Vagina (tissue), 2 donors: ENCODE measurements at regions not wholly inside any gene's neighbourhood (a gene's known extent, or its start where the extent isn't known, plus 50 kb on each side); places are given as distances from the start of the nearest gene placed in this dataset.

Experiments used
- DNase-seq, 2 donors: peaks; one replicate each; pipeline ENCODE4 v3.0.0-alpha.2; 2017; ENCODE audit errors: extremely low spot score in 2 of 2
- H3K27ac ChIP-seq: fragments of 200-600 bp; sonication (generic); one replicate; pipeline ENCODE4 v1.5.1; 2019
- H3K27me3 ChIP-seq: fragments of 200-600 bp; sonication (generic); one replicate; pipeline ENCODE4 v1.5.1; 2019
- H3K36me3 ChIP-seq, 2 donors: fragments of 200-600 bp; sonication (generic); one replicate each; pipeline ENCODE4 v1.5.1; 2017 to 2019
- H3K4me1 ChIP-seq: fragments of 200-600 bp; sonication (generic); one replicate; pipeline ENCODE4 v1.5.1; 2019
- H3K4me3 ChIP-seq, 2 donors: fragments of 200-600 bp; sonication (generic); 1 replicate in 1 of 2; 2 replicates in 1 of 2; pipeline ENCODE4 v1.5.1; 2016 to 2019
- H3K9me3 ChIP-seq: fragments of 200-600 bp; sonication (generic); one replicate; pipeline ENCODE4 v1.5.1; 2019
- CTCF ChIP-seq, 3 experiments: fragments of 450-650 bp in 2 of 3; fragments of 200-600 bp in 1 of 3; sonication (generic) in 1 of 3; IDR thresholded peaks; one replicate each; pipeline ENCODE4 v1.5.1; 2017 to 2019; ENCODE audit warnings: antibody characterized with exemption in 3 of 3, mild to moderate bottlenecking in 2 of 3, moderate library complexity in 2 of 3
- POLR2A ChIP-seq, 2 donors: fragments of 450-650 bp; IDR thresholded peaks; one replicate each; pipeline ENCODE4 v1.6.1; 2017; ENCODE audit warnings: antibody characterized with exemption in 2 of 2, mild to moderate bottlenecking in 2 of 2, moderate library complexity in 2 of 2
- POLR2AphosphoS5 ChIP-seq, 2 donors: sonication (generic); formaldehyde crosslinking; IDR thresholded peaks; one replicate each; pipeline ENCODE4 v1.9.0; 2017; ENCODE audit warnings: antibody characterized with exemption in 2 of 2, mild to moderate bottlenecking in 2 of 2, low read depth in 1 of 2; ENCODE audit not compliant: insufficient read depth in 1 of 2
- intact Hi-C: fragments of 100-400 bp; cut with DNase I; formaldehyde crosslinking; loops from one replicate; pipeline ENCODE4 v1.15.1; 2023

GRCh38 chr15:61442821-61443220, 213.7 kb upstream of the RORA start:
- Histone ChIP-seq H3K27ac (no peak overlapping the region), H3K4me1 (no peaks in the 10 kb centered on the region), H3K4me3 (no peak overlapping the region), H3K27me3 (no peaks in the 10 kb centered on the region), H3K36me3 (no peaks in the 10 kb centered on the region), H3K9me3 (no peaks in the 10 kb centered on the region)
- no peak for DNase-seq
- intact Hi-C loops: no loop called here
- no peak for TF ChIP-seq POLR2A (IDR thresholded peaks at IDR 0.05)
- TF ChIP-seq POLR2AphosphoS5 (IDR thresholded peaks at IDR 0.05; ENCODE audit: insufficient read depth in 1 of 2, low read depth in 1 of 2): no peak
- no peak for TF ChIP-seq CTCF (IDR thresholded peaks at IDR 0.05)

DNA sequence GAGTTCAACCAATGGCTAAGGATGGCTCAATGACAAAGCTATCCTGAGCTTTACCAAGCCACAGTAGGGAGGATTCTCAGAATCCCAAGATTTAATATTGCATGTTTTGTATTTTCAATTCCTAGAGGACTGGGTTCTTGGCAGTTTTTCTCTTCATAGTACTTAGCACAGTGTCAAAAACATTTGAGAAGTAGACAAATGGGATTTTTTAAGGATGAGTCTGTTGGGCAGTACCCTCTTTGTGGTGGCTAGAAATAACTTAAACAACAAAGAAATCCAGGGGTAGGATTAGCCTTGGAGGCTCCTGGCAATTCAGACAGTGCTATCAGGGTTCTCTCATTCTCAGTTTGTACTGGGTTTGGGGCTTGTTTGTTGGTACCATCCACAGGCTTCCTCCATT, 212.8 kb upstream of the RORA start:
- intact Hi-C loops: no loop called here
- no peaks in the 10 kb centered on the region for H3K4me1 ChIP-seq
- H3K36me3 ChIP-seq: no peaks in the 10 kb centered on the region

DNA sequence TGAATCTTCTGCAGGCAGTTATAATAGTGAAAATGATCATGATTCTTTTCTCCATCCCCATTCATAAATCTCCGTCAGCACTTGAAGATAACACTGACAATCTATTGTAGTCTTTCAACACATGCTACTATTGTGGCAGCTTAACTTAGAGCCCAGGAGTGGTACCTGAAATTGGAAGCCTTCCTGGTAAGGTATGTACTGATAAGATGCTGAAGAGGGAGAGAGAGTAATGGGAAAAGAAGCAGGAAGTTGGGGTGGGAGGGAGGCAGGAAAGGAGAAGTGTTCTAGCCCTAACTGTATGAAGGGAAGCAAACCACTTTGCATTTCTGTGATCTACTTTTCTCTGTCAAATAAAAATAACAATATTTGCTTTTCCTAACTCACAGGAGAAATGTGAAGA, 197.4 kb upstream of the RORA start:
- no peaks in the 10 kb centered on the region for H3K36me3 ChIP-seq
- H3K27ac ChIP-seq: no peak overlapping the region
- no peaks in the 10 kb centered on the region for H3K9me3 ChIP-seq
- no peak overlapping the region for H3K4me3 ChIP-seq
- DNase-seq: no peak
- H3K27me3 ChIP-seq: no peaks in the 10 kb centered on the region
- no peaks in the 10 kb centered on the region for H3K4me1 ChIP-seq
- TF ChIP-seq POLR2A (IDR thresholded peaks at IDR 0.05): no peak
- no peak for TF ChIP-seq POLR2AphosphoS5 (IDR thresholded peaks at IDR 0.05; ENCODE audit: insufficient read depth in 1 of 2, low read depth in 1 of 2)
- TF ChIP-seq CTCF (IDR thresholded peaks at IDR 0.05): no peak
- intact Hi-C loops: no loop called here

More for the DNA sequence above, 212.8 kb upstream of the RORA start:
- no peak for TF ChIP-seq CTCF (IDR thresholded peaks at IDR 0.05)
- no peak for TF ChIP-seq POLR2AphosphoS5 (IDR thresholded peaks at IDR 0.05; ENCODE audit: insufficient read depth in 1 of 2, low read depth in 1 of 2)
- TF ChIP-seq POLR2A (IDR thresholded peaks at IDR 0.05): no peak
- Histone ChIP-seq H3K27ac (no peak overlapping the region), H3K4me3 (no peak overlapping the region), H3K27me3 (no peaks in the 10 kb centered on the region), H3K9me3 (no peaks in the 10 kb centered on the region)
- no peak for DNase-seq

DNA sequence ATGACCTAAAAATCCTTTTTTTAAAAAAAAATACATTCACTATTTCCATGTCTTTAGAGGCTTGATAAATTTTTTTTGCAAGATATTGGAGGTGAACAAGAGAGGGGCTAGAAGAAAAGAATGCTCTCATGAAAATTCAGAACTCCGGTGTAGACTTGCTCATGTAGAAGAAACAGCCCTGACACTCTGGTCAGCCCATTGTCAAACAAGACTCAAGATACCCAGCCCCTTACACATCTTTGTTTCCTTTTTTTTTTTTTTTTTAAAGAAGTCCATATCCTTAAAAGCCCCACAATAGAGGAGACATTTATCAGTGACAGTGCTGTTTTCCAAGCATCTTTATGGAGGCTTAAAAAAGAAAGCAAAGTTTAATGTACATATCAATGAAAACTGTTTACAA, 196.8 kb upstream of the RORA start:
- no peaks in the 10 kb centered on the region for H3K36me3 ChIP-seq
- H3K9me3 ChIP-seq: no peaks in the 10 kb centered on the region
- TF ChIP-seq POLR2A (IDR thresholded peaks at IDR 0.05) (no peak), POLR2AphosphoS5 (IDR thresholded peaks at IDR 0.05; ENCODE audit: insufficient read depth in 1 of 2, low read depth in 1 of 2) (no peak), CTCF (IDR thresholded peaks at IDR 0.05) (no peak)
- no peaks in the 10 kb centered on the region for H3K4me1 ChIP-seq
- intact Hi-C loops: no loop called here
- no peak overlapping the region for H3K27ac ChIP-seq
- no peak overlapping the region for H3K4me3 ChIP-seq
- no peaks in the 10 kb centered on the region for H3K27me3 ChIP-seq
- no peak for DNase-seq

- TF ChIP-seq POLR2AphosphoS5 (IDR thresholded peaks at IDR 0.05; ENCODE audit: insufficient read depth in 1 of 2, low read depth in 1 of 2) (no peak), CTCF (IDR thresholded peaks at IDR 0.05) (no peak)
- intact Hi-C loops: no loop called here
- Histone ChIP-seq H3K27ac (no peak overlapping the region), H3K36me3 (no peaks in the 10 kb centered on the region), H3K4me1 (no peaks in the 10 kb centered on the region), H3K9me3 (no peaks in the 10 kb centered on the region), H3K27me3 (no peaks in the 10 kb centered on the region), H3K4me3 (no peak overlapping the region)
- no peak for DNase-seq
Measured at GRCh38 chr15:61422773-61423172, 193.7 kb upstream of the RORA start.
